ENCODE measurements at regions not wholly inside any gene's neighbourhood (a gene's known extent, or its start where the extent isn't known, plus 50 kb on each side); places are given as distances from the start of the nearest gene placed in this dataset.

GRCh38 chr12:16891673-16892072 is 285.7 kb upstream of the LMO3 start:
- in situ Hi-C loops (cut with HindIII; ENCODE audit: low pct_unique_long_range_greater_than_20kb, low sequenced_read_pairs), result no loop called here
- no peak for DNase-seq (ENCODE audit: low read depth, low spot score)

GRCh38 chr12:16884819-16885218 is 278.9 kb upstream of the LMO3 start:
- in situ Hi-C loops (cut with HindIII; ENCODE audit: low pct_unique_long_range_greater_than_20kb, low sequenced_read_pairs), result no loop called here
- no peak for DNase-seq (ENCODE audit: low read depth, low spot score)

- DNase-seq (ENCODE audit: low read depth, low spot score), result no peak
- in situ Hi-C loops (cut with HindIII; ENCODE audit: low pct_unique_long_range_greater_than_20kb, low sequenced_read_pairs), result no loop called here
These were observed 278.1 kb upstream of the LMO3 start for GRCh38 chr12:16884056-16884455.

- in situ Hi-C loops (cut with HindIII; ENCODE audit: low pct_unique_long_range_greater_than_20kb, low sequenced_read_pairs), result no loop called here
These were observed 276.1 kb upstream of the LMO3 start for GRCh38 chr12:16881986-16882570.

GRCh38 chr12:16880864-16881285 is 274.9 kb upstream of the LMO3 start:
- DNase-seq (ENCODE audit: low read depth, low spot score), result no peak
- in situ Hi-C loops (cut with HindIII; ENCODE audit: low pct_unique_long_range_greater_than_20kb, low sequenced_read_pairs), result no loop called here

More at GRCh38 chr12:16881986-16882570, 276.1 kb upstream of the LMO3 start:
- DNase-seq (ENCODE audit: low read depth, low spot score), result no peak

- in situ Hi-C loops (cut with HindIII; ENCODE audit: low pct_unique_long_range_greater_than_20kb, low sequenced_read_pairs), result no loop called here
- no peak for DNase-seq (ENCODE audit: low read depth, low spot score)
These were observed 264.9 kb upstream of the LMO3 start for GRCh38 chr12:16870845-16871244.

- no peak for DNase-seq (ENCODE audit: low read depth, low spot score)
- in situ Hi-C loops (cut with HindIII; ENCODE audit: low pct_unique_long_range_greater_than_20kb, low sequenced_read_pairs), result no loop called here
These were observed 257.8 kb upstream of the LMO3 start for GRCh38 chr12:16863742-16864141.

- no peak for DNase-seq (ENCODE audit: low read depth, low spot score)
- in situ Hi-C loops (cut with HindIII; ENCODE audit: low pct_unique_long_range_greater_than_20kb, low sequenced_read_pairs), result no loop called here
These were observed 251.5 kb upstream of the LMO3 start for GRCh38 chr12:16857456-16857923.

GRCh38 chr12:16854465-16854864 is 248.5 kb upstream of the LMO3 start:
- DNase-seq (ENCODE audit: low read depth, low spot score), result no peak
- in situ Hi-C loops (cut with HindIII; ENCODE audit: low pct_unique_long_range_greater_than_20kb, low sequenced_read_pairs), result no loop called here

GRCh38 chr12:16849473-16849872 is 243.5 kb upstream of the LMO3 start:
- no peak for DNase-seq (ENCODE audit: low read depth, low spot score)
- in situ Hi-C loops (cut with HindIII; ENCODE audit: low pct_unique_long_range_greater_than_20kb, low sequenced_read_pairs), result no loop called here

- peak; percentile 43 for DNase-seq (ENCODE audit: low read depth, low spot score)
- in situ Hi-C loops (cut with HindIII; ENCODE audit: low pct_unique_long_range_greater_than_20kb, low sequenced_read_pairs), result no loop called here
These were observed 238.9 kb upstream of the LMO3 start for GRCh38 chr12:16844875-16845274.

GRCh38 chr12:16833376-16834015 is 227.5 kb upstream of the LMO3 start:
- in situ Hi-C loops (cut with HindIII; ENCODE audit: low pct_unique_long_range_greater_than_20kb, low sequenced_read_pairs), result no loop called here
- no peak for DNase-seq (ENCODE audit: low read depth, low spot score)

- in situ Hi-C loops (cut with HindIII; ENCODE audit: low pct_unique_long_range_greater_than_20kb, low sequenced_read_pairs), result no loop called here
- no peak for DNase-seq (ENCODE audit: low read depth, low spot score)
These were observed 222.9 kb upstream of the LMO3 start for GRCh38 chr12:16828891-16829290.

- in situ Hi-C loops (cut with HindIII; ENCODE audit: low pct_unique_long_range_greater_than_20kb, low sequenced_read_pairs), result no loop called here
These were observed 201.8 kb upstream of the LMO3 start for GRCh38 chr12:16807731-16808130.

GRCh38 chr12:16796168-16796567 is 190.2 kb upstream of the LMO3 start:
- DNase-seq (ENCODE audit: low read depth, low spot score), result no peak
- in situ Hi-C loops (cut with HindIII; ENCODE audit: low pct_unique_long_range_greater_than_20kb, low sequenced_read_pairs), result no loop called here

More at GRCh38 chr12:16807731-16808130, 201.8 kb upstream of the LMO3 start:
- no peak for DNase-seq (ENCODE audit: low read depth, low spot score)

- in situ Hi-C loops (cut with HindIII; ENCODE audit: low pct_unique_long_range_greater_than_20kb, low sequenced_read_pairs), result no loop called here
- DNase-seq (ENCODE audit: low read depth, low spot score), result no peak
These were observed 183.3 kb upstream of the LMO3 start for GRCh38 chr12:16789204-16789790.

GRCh38 chr12:16788506-16789203 is 182.7 kb upstream of the LMO3 start:
- in situ Hi-C loops (cut with HindIII; ENCODE audit: low pct_unique_long_range_greater_than_20kb, low sequenced_read_pairs), result no loop called here
- DNase-seq (ENCODE audit: low read depth, low spot score), result no peak

GRCh38 chr12:16785953-16786352 is 180.0 kb upstream of the LMO3 start:
- DNase-seq (ENCODE audit: low read depth, low spot score), result no peak

More at GRCh38 chr12:16785953-16786352, 180.0 kb upstream of the LMO3 start:
- in situ Hi-C loops (cut with HindIII; ENCODE audit: low pct_unique_long_range_greater_than_20kb, low sequenced_read_pairs), result no loop called here

Measured in SK-MEL-5 (cell line).